MM.1S (cell line): ENCODE measurements at regions not wholly inside any gene's neighbourhood (a gene's known extent, or its start where the extent isn't known, plus 50 kb on each side); places are given as distances from the start of the nearest gene placed in this dataset.

Experiments used
- DNase-seq: peaks from one replicate; pipeline ENCODE4 v3.0.0-alpha.2; 2015
- H2AFZ ChIP-seq: fragments of 300-600 bp; sonication (generic); 2 replicates; pipeline ENCODE4 v1.6.0; 2016; ENCODE audit warnings: antibody characterized with exemption, low read length
- H3F3A ChIP-seq: fragments of 300-600 bp; sonication (generic); 2 replicates; pipeline ENCODE4 v1.6.1; 2016; ENCODE audit warnings: mild to moderate bottlenecking, antibody characterized with exemption, low read length, moderate library complexity, mixed read lengths; ENCODE audit not compliant: insufficient read depth
- H3K27ac ChIP-seq: fragments of 300-600 bp; sonication (generic); 2 replicates; pipeline ENCODE4 v1.5.1; 2016; ENCODE audit warnings: mild to moderate bottlenecking, low read length
- H3K27me3 ChIP-seq: fragments of 300-600 bp; sonication (generic); replicated peaks from 2 replicates; pipeline ENCODE4 v1.6.0; 2016; ENCODE audit warnings: low read length; ENCODE audit not compliant: insufficient read depth
- H3K36me3 ChIP-seq: fragments of 300-600 bp; sonication (generic); replicated peaks from 2 replicates; pipeline ENCODE4 v1.6.1; 2016; ENCODE audit warnings: mild to moderate bottlenecking, low read length, mixed read lengths; ENCODE audit not compliant: insufficient read depth
- H3K4me1 ChIP-seq: fragments of 300-600 bp; sonication (generic); 2 replicates; pipeline ENCODE4 v1.6.1; 2016; ENCODE audit warnings: low read length, mixed read lengths
- H3K4me2 ChIP-seq: fragments of 300-600 bp; sonication (generic); 2 replicates; pipeline ENCODE4 v1.6.0; 2016; ENCODE audit warnings: low read depth, low read length
- H3K4me3 ChIP-seq: fragments of 300-600 bp; sonication (generic); 2 replicates; pipeline ENCODE4 v1.5.1; 2016; ENCODE audit warnings: low read length, mixed read lengths
- H3K79me2 ChIP-seq: fragments of 300-600 bp; sonication (generic); 2 replicates; pipeline ENCODE4 v1.6.1; 2016; ENCODE audit warnings: mixed run types, low read length, mixed read lengths
- H3K9ac ChIP-seq: fragments of 300-600 bp; sonication (generic); 2 replicates; pipeline ENCODE4 v1.6.1; 2016; ENCODE audit warnings: low read length, mixed read lengths
- H3K9me2 ChIP-seq: fragments of 300-600 bp; sonication (generic); replicated peaks from 2 replicates; pipeline ENCODE4 v1.6.1; 2016; ENCODE audit warnings: mild to moderate bottlenecking, low read length, mixed read lengths; ENCODE audit not compliant: insufficient read depth
- H3K9me3 ChIP-seq: fragments of 300-600 bp; sonication (generic); replicated peaks from 2 replicates; pipeline ENCODE4 v1.6.1; 2016; ENCODE audit warnings: mild to moderate bottlenecking, low read length, mixed read lengths; ENCODE audit not compliant: insufficient read depth
- H4K20me1 ChIP-seq: fragments of 300-600 bp; sonication (generic); 2 replicates; pipeline ENCODE4 v1.6.1; 2016; ENCODE audit warnings: mild to moderate bottlenecking, low read length, moderate library complexity, mixed read lengths; ENCODE audit not compliant: insufficient read depth
- EZH2 ChIP-seq: fragments of 300-600 bp; sonication (generic); optimal IDR thresholded peaks from 2 replicates; pipeline ENCODE3; 2017; ENCODE audit warnings: low read depth, mild to moderate bottlenecking, antibody characterized with exemption, low read length, mixed read lengths
- EZH2phosphoT487 ChIP-seq: fragments of 300-600 bp; sonication (generic); IDR thresholded peaks from 2 replicates; pipeline ENCODE4 v1.6.1; 2018; ENCODE audit warnings: antibody characterized with exemption, low read length
- TF ChIP-seq, protein P1 (sequence below): fragments of 300-600 bp; sonication (generic); IDR thresholded peaks from 2 replicates; pipeline ENCODE4 v1.5.1; 2016; ENCODE audit warnings: antibody characterized with exemption, low read length, mixed read lengths

- TF ChIP-seq EZH2phosphoT487, result no peak
- no peak for TF ChIP-seq EZH2
- Histone ChIP-seq H3K4me3 (no peak overlapping the region), H3K9me2 (no peaks in the 10 kb centered on the region), H3K9me3 (no peaks in the 10 kb centered on the region), H3K27ac (no peak overlapping the region), H3K27me3 (no peaks in the 10 kb centered on the region), H3K79me2 (no peaks in the 10 kb centered on the region), H3K4me1 (no peaks in the 10 kb centered on the region), H2AFZ (no peak overlapping the region), H3K9ac (no peak overlapping the region), H3K36me3 (no peaks in the 10 kb centered on the region), H4K20me1 (no peaks in the 10 kb centered on the region), H3K4me2 (no peak overlapping the region), H3F3A (no peaks in the 10 kb centered on the region)
- DNase-seq, result no peak
Measured at GRCh38 chr5:128749136-128749898, 211.3 kb upstream of the FBN2 start.

DNA sequence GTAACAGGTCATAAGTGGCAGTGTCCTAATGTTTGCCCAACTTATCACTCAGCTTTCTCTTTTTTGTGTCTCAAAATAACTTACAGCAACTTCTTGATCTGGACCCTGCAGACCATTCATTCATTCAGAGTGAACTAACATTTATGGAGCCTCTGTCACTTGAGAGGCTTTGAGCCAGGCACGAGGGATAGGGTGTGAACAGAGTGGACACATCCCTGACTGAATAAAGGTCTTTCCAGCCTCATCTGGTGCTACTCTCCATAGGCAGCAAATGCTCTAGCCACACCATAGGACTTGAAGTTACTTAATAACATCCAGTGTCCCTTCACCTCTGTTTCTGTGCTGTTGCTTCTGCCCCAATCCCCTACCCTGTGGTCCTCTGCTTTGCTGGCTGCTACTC is 212.1 kb upstream of the FBN2 start:
- TF ChIP-seq EZH2phosphoT487 (no peak), EZH2 (no peak)
- TF ChIP-seq, protein P1, sequence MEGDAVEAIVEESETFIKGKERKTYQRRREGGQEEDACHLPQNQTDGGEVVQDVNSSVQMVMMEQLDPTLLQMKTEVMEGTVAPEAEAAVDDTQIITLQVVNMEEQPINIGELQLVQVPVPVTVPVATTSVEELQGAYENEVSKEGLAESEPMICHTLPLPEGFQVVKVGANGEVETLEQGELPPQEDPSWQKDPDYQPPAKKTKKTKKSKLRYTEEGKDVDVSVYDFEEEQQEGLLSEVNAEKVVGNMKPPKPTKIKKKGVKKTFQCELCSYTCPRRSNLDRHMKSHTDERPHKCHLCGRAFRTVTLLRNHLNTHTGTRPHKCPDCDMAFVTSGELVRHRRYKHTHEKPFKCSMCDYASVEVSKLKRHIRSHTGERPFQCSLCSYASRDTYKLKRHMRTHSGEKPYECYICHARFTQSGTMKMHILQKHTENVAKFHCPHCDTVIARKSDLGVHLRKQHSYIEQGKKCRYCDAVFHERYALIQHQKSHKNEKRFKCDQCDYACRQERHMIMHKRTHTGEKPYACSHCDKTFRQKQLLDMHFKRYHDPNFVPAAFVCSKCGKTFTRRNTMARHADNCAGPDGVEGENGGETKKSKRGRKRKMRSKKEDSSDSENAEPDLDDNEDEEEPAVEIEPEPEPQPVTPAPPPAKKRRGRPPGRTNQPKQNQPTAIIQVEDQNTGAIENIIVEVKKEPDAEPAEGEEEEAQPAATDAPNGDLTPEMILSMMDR, result no peak
- Histone ChIP-seq H3K27me3 (no peaks in the 10 kb centered on the region), H3K4me2 (no peak overlapping the region), H3K9me3 (no peaks in the 10 kb centered on the region), H3K4me3 (no peak overlapping the region), H3F3A (no peaks in the 10 kb centered on the region), H3K9ac (no peak overlapping the region), H2AFZ (no peak overlapping the region), H3K36me3 (no peaks in the 10 kb centered on the region), H3K79me2 (no peaks in the 10 kb centered on the region), H4K20me1 (no peaks in the 10 kb centered on the region), H3K9me2 (no peaks in the 10 kb centered on the region), H3K27ac (no peak overlapping the region), H3K4me1 (no peaks in the 10 kb centered on the region)
- DNase-seq, result no peak

DNA sequence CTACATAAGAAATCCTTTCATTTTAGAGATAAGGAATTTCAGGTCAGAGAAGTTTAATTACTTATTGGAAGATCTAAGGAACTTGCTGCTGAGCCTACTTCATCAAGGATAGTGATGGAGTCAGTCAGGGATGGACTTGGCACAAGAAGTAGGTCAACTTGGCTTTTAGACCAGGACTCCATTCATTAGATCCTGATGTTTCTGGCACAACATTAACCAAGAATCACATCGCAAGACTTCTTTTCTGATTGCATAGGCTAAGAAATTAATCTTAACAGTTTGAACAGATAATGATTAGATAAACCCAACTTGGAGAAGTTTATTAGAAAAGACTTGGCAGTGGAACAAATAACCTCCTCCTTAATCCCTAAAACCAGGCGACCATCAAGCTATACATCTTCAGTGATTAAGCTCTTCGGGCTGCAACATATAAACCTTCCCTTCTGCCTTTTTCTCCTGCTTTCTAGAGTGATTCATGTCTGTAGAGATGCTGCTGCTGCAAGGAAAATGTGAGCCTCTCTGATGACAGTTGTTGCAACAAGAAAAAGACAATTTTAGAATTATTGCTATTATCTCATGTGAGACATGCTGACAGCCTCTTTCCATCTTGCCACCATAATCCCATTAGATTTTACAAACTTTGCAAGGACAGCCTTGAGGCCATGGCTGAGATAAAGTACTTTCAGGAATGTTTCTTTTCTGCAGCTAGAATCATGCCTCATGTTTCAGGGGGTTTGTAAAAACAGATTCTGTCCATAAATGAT is 207.9 kb upstream of the SLC27A6 start:
- TF ChIP-seq EZH2 (no peak), EZH2phosphoT487 (no peak)
- TF ChIP-seq, protein P1, result no peak
- Histone ChIP-seq H3K4me2 (no peak overlapping the region), H3K79me2 (no peaks in the 10 kb centered on the region), H3F3A (no peaks in the 10 kb centered on the region), H3K4me1 (no peaks in the 10 kb centered on the region), H3K9me2 (no peaks in the 10 kb centered on the region), H4K20me1 (no peaks in the 10 kb centered on the region), H3K4me3 (no peak overlapping the region), H3K9me3 (no peaks in the 10 kb centered on the region), H3K36me3 (no peaks in the 10 kb centered on the region), H3K27ac (no peak overlapping the region), H2AFZ (no peak overlapping the region), H3K27me3 (no peaks in the 10 kb centered on the region), H3K9ac (no peak overlapping the region)
- no peak for DNase-seq
